ENCODE measurements at regions not wholly inside any gene's neighbourhood (a gene's known extent, or its start where the extent isn't known, plus 50 kb on each side); places are given as distances from the start of the nearest gene placed in this dataset.

- TF ChIP-seq SKIL (IDR thresholded peaks at IDR 0.05; ENCODE audit: low read depth, poor library complexity, severe bottlenecking) (no peak), DPF2 (IDR thresholded peaks at IDR 0.05) (no peak), RELB (IDR thresholded peaks at IDR 0.05; ENCODE audit: low read depth) (no peak)
Observed at GRCh38 chr7:21063106-21063505, 276.4 kb upstream of the SP8 start (continued).

- FAIRE-seq (no peak), DNase-seq (ENCODE audit: low read depth, low spot score) (no peak), ATAC-seq (no peak)
- ChIA-PET SMC1A (ENCODE audit: uncharacterized antibody, unreplicated experiment) (no interaction called here), CTCF (no interaction called here), RAD21 (ENCODE audit: unreplicated experiment) (no interaction called here), POLR2A (no interaction called here)
- Histone ChIP-seq H3K79me2 (ENCODE audit: control insufficient read depth, insufficient read depth, low read length) (no peaks in the 10 kb centered on the region), H3K27me3 (replicated peaks in 1 of 2; ENCODE audit: control insufficient read depth in 2 of 2, insufficient read depth in 2 of 2, low read length in 1 of 2) (no peaks in the 10 kb centered on the region), H3K4me3 (no peak overlapping the region), H4K20me1 (ENCODE audit: control insufficient read depth, insufficient read depth) (no peaks in the 10 kb centered on the region), H3K9ac (ENCODE audit: control insufficient read depth, insufficient read depth, low read length) (no peak overlapping the region), H3K9me3 (replicated peaks; ENCODE audit: control insufficient read depth, insufficient read depth, low read length) (no peaks in the 10 kb centered on the region), H3K27ac (ENCODE audit: control insufficient read depth, insufficient read depth) (no peak overlapping the region), H2AFZ (ENCODE audit: control insufficient read depth, low read depth, low read length) (no peak overlapping the region), H3K4me2 (ENCODE audit: control insufficient read depth, insufficient read depth) (no peak overlapping the region), H3K36me3 (ENCODE audit: control insufficient read depth in 2 of 2, insufficient read depth in 2 of 2, low read length in 1 of 2) (no peaks in the 10 kb centered on the region), H3K4me1 (ENCODE audit: control insufficient read depth, insufficient read depth, low read length) (no peaks in the 10 kb centered on the region)
- intact Hi-C loops (cut with micrococcal nuclease; ENCODE audit: unreplicated experiment): no loop called here
- 8% methylated on average over 6 of the region's 6 CpGs for WGBS (ENCODE audit: insufficient coverage, insufficient replicate concordance, low lambda C conversion rate, missing lambda C conversion rate)
- in situ Hi-C loops (cut with MboI): no loop called here
- no TSS peak for BruUV-seq (replicated peaks)
- TF ChIP-seq E2F4 (IDR thresholded peaks at IDR 0.05; ENCODE audit: low read depth, low read length): no peak
- TF ChIP-seq RUNX3 (IDR thresholded peaks at IDR 0.05; ENCODE audit: low read length): no peak
- no peak for TF ChIP-seq ZNF622 (IDR thresholded peaks at IDR 0.05)
- no peak for TF ChIP-seq USF1 (IDR thresholded peaks at IDR 0.05; ENCODE audit: borderline replicate concordance, extremely low read length, insufficient read depth, low read depth, low read length)
- TF ChIP-seq SUPT20H (IDR thresholded peaks at IDR 0.05; ENCODE audit: borderline replicate concordance, control insufficient read depth, low read depth, low read length): no peak
- no peak for TF ChIP-seq SRF (IDR thresholded peaks at IDR 0.05; ENCODE audit: low read depth in 2 of 2, low read length in 2 of 2)
Observed at GRCh38 chr7:21064698-21065648, 278.3 kb upstream of the SP8 start.
